MCF 10A (cell line): ENCODE measurements at regions not wholly inside any gene's neighbourhood (a gene's known extent, or its start where the extent isn't known, plus 50 kb on each side); places are given as distances from the start of the nearest gene placed in this dataset.

ENCODE experiments used
- BruUV-seq: library from RNA; stranded (reverse); fragments of 400-500 nt; replicated peaks from 2 replicates; lab custom pipeline; 2021; lab: Mats Ljungman, UMichigan
- CTCF ChIA-PET: fragments of 300-600 bp; sonication (Branson Sonifier 250); formaldehyde crosslinking; extraction: SDS; loops from one replicate; lab custom pipeline; 2021; ENCODE audit warnings: antibody characterized with exemption, inconsistent platforms; lab: Yijun Ruan, JAX
- POLR2A ChIA-PET: fragments of 300-600, 350-650 bp; sonication (Branson Sonifier 250); formaldehyde crosslinking; extraction: SDS; loops from one replicate; lab custom pipeline; 2020; ENCODE audit warnings: antibody characterized with exemption, inconsistent platforms; lab: Yijun Ruan, JAX
- DNase-seq: peaks from one replicate; pipeline ENCODE4 v3.0.0-alpha.2; 2018; ENCODE audit not compliant: unreplicated experiment
- H3K27ac Mint-ChIP-seq: one replicate; pipeline ENCODE4 v1.8.0; 2022; ENCODE audit warnings: mild to moderate bottlenecking, low read depth, mixed read lengths; ENCODE audit not compliant: unreplicated experiment
- H3K27me3 Mint-ChIP-seq: one replicate; pipeline ENCODE4 v1.8.0; 2022; ENCODE audit warnings: mixed read lengths; ENCODE audit not compliant: insufficient read depth, unreplicated experiment
- H3K36me3 Mint-ChIP-seq: one replicate; pipeline ENCODE4 v1.8.0; 2022; ENCODE audit warnings: mild to moderate bottlenecking, moderate library complexity, mixed read lengths; ENCODE audit not compliant: insufficient read depth, unreplicated experiment
- H3K4me1 Mint-ChIP-seq: one replicate; pipeline ENCODE4 v1.8.0; 2022; ENCODE audit warnings: mixed read lengths; ENCODE audit not compliant: insufficient read depth, unreplicated experiment
- H3K4me3 Mint-ChIP-seq: one replicate; pipeline ENCODE4 v1.8.0; 2022; ENCODE audit warnings: mild to moderate bottlenecking, moderate library complexity, mixed read lengths; ENCODE audit not compliant: unreplicated experiment
- H3K9me3 Mint-ChIP-seq: one replicate; pipeline ENCODE4 v1.8.0; 2022; ENCODE audit warnings: mixed read lengths; ENCODE audit not compliant: unreplicated experiment
- intact Hi-C: fragments of 100-400 bp; cut with micrococcal nuclease; formaldehyde crosslinking; loops from 2 replicates; pipeline ENCODE4 v1.14.1; 2022
- TF ChIP-seq, protein P1 (sequence below): fragments of 200-600 bp; IDR thresholded peaks from one replicate; pipeline ENCODE4 v1.8.0; 2022; ENCODE audit warnings: antibody characterized with exemption, mild to moderate bottlenecking; ENCODE audit not compliant: unreplicated experiment

- no peak for DNase-seq
- H3K27me3 Mint-ChIP-seq = no peaks in the 10 kb centered on the region
- H3K9me3 Mint-ChIP-seq = no peaks in the 10 kb centered on the region
- intact Hi-C loops = loop anchor here (5.0 kb wide), 1 partner anchor 179 kb away; no protein-coding TSS in a partner anchor
- CTCF ChIA-PET = interaction anchor here (0.6 to 0.8 kb wide), 2 partner anchors 64 to 470 kb away, joined by 3 read pairs; no protein-coding TSS in a partner anchor
- H3K4me1 Mint-ChIP-seq = no peaks in the 10 kb centered on the region
- no peak overlapping the region for H3K4me3 Mint-ChIP-seq
- POLR2A ChIA-PET = interaction anchor here (1.2 kb wide), 1 partner anchor 9 kb away, joined by 3 read pairs; no protein-coding TSS in a partner anchor
- no peaks in the 10 kb centered on the region for H3K36me3 Mint-ChIP-seq
- no TSS peak for BruUV-seq
- TF ChIP-seq, protein P1, sequence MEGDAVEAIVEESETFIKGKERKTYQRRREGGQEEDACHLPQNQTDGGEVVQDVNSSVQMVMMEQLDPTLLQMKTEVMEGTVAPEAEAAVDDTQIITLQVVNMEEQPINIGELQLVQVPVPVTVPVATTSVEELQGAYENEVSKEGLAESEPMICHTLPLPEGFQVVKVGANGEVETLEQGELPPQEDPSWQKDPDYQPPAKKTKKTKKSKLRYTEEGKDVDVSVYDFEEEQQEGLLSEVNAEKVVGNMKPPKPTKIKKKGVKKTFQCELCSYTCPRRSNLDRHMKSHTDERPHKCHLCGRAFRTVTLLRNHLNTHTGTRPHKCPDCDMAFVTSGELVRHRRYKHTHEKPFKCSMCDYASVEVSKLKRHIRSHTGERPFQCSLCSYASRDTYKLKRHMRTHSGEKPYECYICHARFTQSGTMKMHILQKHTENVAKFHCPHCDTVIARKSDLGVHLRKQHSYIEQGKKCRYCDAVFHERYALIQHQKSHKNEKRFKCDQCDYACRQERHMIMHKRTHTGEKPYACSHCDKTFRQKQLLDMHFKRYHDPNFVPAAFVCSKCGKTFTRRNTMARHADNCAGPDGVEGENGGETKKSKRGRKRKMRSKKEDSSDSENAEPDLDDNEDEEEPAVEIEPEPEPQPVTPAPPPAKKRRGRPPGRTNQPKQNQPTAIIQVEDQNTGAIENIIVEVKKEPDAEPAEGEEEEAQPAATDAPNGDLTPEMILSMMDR = no peak
- H3K27ac Mint-ChIP-seq = no peak overlapping the region
These were observed 119.2 kb downstream of the CARTPT start for GRCh38 chr5:71838286-71838685.

GRCh38 chr5:71839096-71839884 is 120.2 kb downstream of the CARTPT start:
- Mint-ChIP-seq H3K27ac (no peak overlapping the region), H3K36me3 (no peaks in the 10 kb centered on the region), H3K4me3 (no peak overlapping the region), H3K27me3 (no peaks in the 10 kb centered on the region), H3K4me1 (no peaks in the 10 kb centered on the region), H3K9me3 (no peaks in the 10 kb centered on the region)
- intact Hi-C loops = loop anchor here (5.0 kb wide), 1 partner anchor 178 kb away; no protein-coding TSS in a partner anchor
- BruUV-seq = no TSS peak
- ChIA-PET CTCF (interaction anchor here (0.8 kb wide), 1 partner anchor 65 kb away, joined by 3 read pairs; no protein-coding TSS in a partner anchor), POLR2A (interaction anchor here (0.7 kb wide), 1 partner anchor 270 kb away, joined by 3 read pairs; no protein-coding TSS in a partner anchor)
- TF ChIP-seq, protein P1 = no peak
- DNase-seq = no peak

GRCh38 chr5:71841107-71841506 is 122.0 kb downstream of the CARTPT start:
- Mint-ChIP-seq H3K4me1 (no peaks in the 10 kb centered on the region), H3K9me3 (no peaks in the 10 kb centered on the region), H3K4me3 (no peak overlapping the region), H3K27ac (no peak overlapping the region), H3K36me3 (no peaks in the 10 kb centered on the region), H3K27me3 (peaks cover 9% of the 10 kb centered on the region)
- TF ChIP-seq, protein P1 = no peak
- no TSS peak for BruUV-seq
- ChIA-PET POLR2A (no interaction called here), CTCF (no interaction called here)
- intact Hi-C loops = no loop called here
- no peak for DNase-seq

DNA sequence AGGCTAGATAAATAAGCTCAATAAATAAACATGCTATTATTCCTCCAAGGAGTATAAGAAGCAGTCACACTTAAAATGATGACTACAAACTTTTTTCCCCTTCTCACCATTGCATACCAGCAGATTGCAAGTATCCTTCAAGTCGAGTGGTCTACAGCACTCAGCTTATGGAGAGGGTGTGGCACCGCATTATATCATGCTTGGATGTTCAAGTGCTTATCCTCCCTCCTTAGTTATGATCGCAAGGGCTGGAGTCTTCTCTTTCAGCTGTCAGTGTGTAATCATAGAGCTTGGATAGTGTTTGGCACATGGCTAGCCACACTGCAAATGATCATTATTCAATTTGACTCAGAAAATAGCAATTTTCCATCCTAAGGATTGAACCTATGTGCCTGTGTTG is 124.0 kb downstream of the CARTPT start:
- TF ChIP-seq, protein P1 = no peak
- Mint-ChIP-seq H3K27me3 (peaks cover 11% of the 10 kb centered on the region), H3K27ac (no peak overlapping the region), H3K9me3 (no peaks in the 10 kb centered on the region), H3K4me3 (no peak overlapping the region), H3K4me1 (no peaks in the 10 kb centered on the region), H3K36me3 (no peaks in the 10 kb centered on the region)
- ChIA-PET POLR2A (no interaction called here), CTCF (interaction anchor here (0.5 kb wide), 1 partner anchor 699 kb away, joined by 3 read pairs; no protein-coding TSS in a partner anchor)
- BruUV-seq = no TSS peak
- intact Hi-C loops = no loop called here
- no peak for DNase-seq
